NCI-H2081 (cell line): ENCODE measurements at regions not wholly inside any gene's neighbourhood (a gene's known extent, or its start where the extent isn't known, plus 50 kb on each side); places are given as distances from the start of the nearest gene placed in this dataset.

Experiments
- DNase-seq, 2 experiments: peaks; one replicate each; lab custom pipeline; 2025; lab: John Stamatoyannopoulos, UW

DNA sequence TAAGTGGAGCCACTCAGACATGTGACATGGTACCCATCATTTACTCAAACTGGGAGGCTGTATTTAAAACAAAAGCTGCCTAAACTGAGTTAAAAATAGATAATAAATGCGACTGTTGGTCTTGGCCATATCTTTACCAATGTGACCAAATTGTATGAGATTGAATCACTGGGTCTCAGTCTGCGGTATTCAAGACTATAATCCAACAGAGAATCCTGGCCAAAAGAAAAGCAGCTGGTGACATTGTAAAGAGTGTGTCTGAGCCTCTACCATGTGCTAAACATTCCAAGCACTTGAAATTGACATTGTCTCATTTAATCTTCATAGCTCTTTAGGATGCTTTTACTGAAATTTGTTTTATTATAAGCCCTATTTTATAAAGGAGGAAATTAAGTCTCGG, 282.6 kb downstream of the ZNF608 start:
- DNase-seq = no peak

- DNase-seq = peak in 1 of 2 experiments; percentile 10
These were observed 283.7 kb downstream of the ZNF608 start for GRCh38 chr5:124462751-124463150.

DNA sequence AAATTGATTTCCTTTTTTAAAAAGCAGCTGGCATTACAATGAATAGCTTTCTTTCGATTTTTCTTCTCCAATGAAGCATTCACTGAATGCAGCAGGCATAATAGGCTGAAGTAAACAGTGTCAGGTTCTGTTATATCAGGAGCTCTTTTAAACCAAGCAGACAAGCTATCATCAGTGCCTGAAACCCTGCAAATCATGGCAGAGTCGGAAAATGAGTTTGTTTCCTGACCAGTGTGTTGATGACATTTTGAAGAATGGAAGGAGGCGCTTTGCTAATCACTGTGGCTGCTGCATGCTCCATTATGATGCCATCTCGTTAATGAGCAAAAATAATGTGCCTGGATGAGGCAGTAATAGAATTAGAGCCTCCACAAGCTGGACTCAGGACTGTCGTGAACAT, 284.5 kb downstream of the ZNF608 start:
- DNase-seq = peak; percentile 66 to 93

DNA sequence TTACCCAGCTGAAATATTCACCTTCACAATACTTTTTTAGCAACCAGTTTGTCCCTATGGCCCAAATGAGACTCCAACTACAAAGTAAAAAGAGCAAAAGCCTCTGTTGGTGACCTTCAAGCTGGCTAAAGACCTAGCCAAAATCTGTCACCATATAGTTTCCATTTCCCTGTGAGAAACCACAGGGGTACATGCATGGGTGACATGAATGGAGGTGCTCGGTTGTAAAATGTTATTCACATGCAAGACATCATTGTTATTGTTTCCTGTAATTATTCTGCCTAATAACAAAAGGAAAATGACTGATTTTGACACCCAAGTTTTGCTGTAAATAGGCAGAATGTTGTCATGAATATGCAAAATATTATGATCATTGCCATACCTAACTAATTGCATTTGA, 285.3 kb downstream of the ZNF608 start:
- DNase-seq = peak in 1 of 2 experiments; percentile 30

- DNase-seq = no peak
These were observed 285.8 kb downstream of the ZNF608 start for GRCh38 chr5:124460642-124461041.

GRCh38 chr5:124459984-124460383, 286.5 kb downstream of the ZNF608 start:
- DNase-seq = no peak

- no peak for DNase-seq
These were observed 288.5 kb downstream of the ZNF608 start for GRCh38 chr5:124457901-124458300.

- DNase-seq = peak in 1 of 2 experiments; percentile 13
These were observed 289.3 kb downstream of the ZNF608 start for GRCh38 chr5:124457101-124457500.

DNA sequence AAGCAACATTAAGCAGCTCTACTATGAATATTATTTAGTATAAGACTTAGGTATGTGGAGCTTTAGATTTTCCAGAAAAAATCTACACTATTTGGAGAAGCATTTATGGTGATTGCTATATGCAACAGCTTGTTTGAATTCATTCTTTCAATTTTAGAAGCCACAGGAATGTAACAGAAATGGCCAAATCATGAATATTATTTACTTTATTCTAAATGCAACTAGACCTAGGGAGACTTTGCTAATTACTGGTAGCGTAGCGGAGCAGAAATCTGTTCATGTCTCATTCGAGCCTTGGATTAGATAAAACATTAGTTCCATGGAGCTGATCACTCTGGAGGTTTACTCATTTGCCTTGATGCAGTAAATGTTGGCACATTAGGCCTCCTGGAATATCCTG, 290.2 kb downstream of the ZNF608 start:
- DNase-seq = no peak

- DNase-seq = no peak
These were observed 292.4 kb downstream of the ZNF608 start for GRCh38 chr5:124454081-124454480.

- no peak for DNase-seq
These were observed 293.0 kb downstream of the ZNF608 start for GRCh38 chr5:124453221-124454051.

DNA sequence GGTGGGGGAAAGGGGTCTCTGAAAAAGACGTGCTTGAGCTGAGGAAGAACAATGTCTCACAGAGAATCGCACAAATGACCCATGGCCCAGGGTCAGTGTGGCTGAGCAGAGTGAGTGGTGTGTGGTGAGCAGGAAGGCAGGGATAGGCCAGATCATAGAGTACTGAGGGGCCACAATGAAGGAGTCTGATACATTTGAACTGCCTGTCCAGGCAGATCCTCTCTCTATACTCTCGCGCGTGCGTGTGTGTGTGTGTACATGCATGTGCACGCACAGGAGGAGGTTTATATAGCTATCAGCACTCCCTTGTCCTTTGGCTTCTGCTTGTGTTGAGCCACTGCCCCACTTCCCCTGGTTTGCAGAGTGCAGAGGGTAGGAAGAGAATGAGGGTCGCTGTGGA, 294.0 kb downstream of the ZNF608 start:
- no peak for DNase-seq

GRCh38 chr5:124451721-124452383, 294.6 kb downstream of the ZNF608 start:
- no peak for DNase-seq

DNA sequence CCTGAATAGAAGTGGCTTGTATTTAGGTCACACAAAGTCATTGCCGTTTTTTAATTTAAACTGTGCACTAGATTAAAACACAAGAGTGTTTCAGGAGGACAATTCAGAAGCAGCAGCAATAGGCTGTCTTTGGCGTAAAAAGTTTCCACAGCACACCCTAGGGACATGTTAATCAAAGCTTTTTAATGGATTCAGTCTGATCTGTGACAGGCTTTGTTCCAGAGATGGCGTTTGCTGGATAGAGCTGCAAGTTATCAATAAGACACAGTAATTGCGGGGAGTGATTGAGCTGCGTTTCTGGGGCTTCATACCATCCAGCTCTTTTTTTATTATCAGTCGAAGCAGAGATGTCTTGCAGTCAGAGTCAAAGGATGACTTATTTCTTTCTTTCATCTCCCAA, 300.3 kb downstream of the ZNF608 start:
- no peak for DNase-seq

DNA sequence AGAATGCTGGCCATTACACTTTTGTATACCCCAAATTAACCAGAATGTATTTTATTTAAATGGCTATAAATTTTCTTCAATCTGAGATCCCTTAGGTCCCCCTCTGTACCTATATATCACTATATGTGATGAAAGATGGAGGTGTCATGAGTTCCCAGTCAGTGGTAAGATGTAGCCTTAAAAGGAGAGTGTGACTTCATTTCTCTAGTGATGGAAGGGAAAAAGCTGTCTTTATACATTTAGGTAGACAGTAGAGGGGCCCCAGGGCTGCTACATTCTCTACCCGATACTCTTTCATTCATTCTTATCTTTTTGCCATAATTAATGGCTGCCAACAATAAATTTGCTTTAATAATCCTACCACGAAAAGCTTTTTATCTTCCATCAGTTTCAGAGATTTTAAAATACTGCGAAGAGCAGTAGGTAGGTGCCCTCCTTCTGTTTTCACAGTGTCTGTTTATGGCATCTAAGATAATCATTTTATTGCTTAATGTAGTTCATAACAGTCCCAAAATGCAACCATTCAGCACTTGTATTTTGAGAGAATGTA, 301.3 kb downstream of the ZNF608 start:
- no peak for DNase-seq

DNA sequence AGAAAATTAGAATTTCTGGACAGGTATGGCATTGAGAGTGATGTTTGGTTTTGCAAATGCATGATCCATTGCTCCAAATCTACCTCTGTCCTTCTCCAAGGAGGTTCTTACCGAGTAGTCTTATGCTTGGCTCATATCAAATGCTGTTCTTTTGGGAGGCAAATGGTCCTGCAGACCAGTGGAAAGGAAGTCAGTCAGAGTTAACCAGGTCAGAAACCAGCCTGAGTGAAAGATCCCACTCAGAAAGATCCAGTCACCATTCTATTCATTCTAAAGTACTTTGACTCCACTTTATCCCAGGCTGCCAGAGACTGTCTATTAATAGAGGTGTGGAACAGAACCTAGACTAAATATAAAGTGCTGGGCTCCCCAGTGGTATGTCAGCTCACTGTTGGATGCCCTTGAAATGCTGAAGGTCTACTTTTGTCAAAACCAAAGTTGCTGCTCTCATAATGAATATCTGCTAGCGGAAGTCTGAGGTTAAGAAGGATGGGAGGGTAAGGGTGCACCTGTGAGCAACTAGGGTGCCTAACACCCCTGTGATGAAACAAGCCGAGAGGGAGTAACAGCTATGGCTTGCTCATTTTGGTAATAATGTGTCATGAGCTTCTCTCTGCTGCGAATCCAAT, 302.2 kb downstream of the ZNF608 start:
- DNase-seq = no peak

GRCh38 chr5:124440471-124440870, 306.0 kb downstream of the ZNF608 start:
- DNase-seq = no peak

DNA sequence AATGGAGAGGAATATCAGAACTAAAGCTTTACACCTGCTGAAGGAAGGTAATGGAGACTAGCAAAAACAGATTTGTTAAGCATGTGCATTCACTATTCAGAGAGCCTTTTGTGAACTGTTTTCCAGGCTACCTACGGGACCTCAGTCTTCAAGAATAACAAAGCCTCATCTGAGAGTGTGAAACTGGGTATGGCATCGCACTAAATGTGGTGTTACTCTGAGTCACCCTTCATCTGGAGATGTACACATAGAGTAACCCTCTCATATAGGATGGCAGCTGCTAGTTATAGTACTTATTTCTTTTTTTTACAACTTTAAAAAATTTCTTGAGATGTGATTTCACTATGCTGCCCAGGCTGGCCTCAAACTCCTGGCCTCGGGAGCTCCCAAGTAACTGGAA, 306.8 kb downstream of the ZNF608 start:
- DNase-seq = no peak

GRCh38 chr5:124438903-124439281, 307.5 kb downstream of the ZNF608 start:
- DNase-seq = peak; percentile 26 to 62

DNA sequence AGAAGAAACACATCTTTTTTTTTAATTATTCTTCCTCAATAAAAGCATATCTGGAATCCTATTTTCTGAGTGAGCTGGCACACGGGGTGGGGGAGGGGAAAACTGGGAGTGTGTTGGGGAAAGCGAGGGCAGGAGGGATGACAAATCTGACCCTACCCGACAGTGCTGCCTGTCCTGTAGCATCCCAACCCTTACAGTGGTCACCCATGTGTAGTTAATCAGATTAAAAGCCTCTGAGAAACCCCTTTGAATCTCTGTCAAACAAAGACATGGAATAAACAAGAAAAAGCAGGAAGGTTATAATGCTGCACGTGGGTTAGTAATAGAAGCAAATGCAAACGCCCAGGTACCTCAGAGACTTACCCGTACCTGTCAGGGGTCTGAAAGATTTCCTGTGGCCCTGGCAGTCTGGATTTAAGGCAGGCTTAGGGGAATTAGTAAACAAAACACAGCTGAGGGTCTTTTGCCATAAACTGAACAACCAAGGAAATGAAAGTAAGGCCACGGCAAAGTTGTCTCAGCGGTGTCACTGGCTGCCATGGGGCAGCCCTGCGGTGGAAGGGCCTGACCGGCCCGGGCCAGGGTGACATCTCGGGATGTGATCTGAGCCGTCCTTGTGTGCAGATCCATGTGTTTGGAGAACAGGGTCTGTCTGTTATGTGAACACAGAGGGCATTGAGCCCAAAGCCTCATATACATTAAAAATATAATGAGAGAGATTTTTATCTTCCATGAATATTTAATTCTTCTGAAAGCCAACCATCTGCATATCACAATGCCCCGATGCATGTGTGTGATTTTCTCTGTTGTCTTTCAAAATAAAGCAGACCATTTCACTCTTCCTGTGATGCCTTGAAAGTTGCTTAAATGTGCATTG, 308.2 kb downstream of the ZNF608 start:
- no peak for DNase-seq

DNA sequence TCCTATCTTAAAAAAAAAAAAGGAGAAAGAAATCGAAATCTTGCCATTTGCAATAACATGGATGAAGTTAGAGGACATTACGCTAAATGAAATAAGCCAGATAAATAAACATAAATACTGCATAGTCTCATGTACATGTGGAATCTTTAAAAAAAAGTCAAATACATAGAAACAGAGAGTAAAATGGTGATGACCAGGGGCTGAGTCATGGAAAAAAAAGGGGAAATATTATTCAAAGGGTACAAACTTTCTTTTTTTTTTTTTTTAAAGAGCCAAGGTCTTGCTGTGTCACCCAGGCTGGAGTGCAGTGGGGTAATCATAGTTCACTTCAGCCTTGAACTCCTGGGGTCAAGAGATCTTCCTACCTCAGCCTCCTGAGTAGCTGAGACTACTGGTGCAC, 310.1 kb downstream of the ZNF608 start:
- DNase-seq = no peak

GRCh38 chr5:124433170-124433569, 313.3 kb downstream of the ZNF608 start:
- no peak for DNase-seq
